GM21526 (cell line): ENCODE measurements at regions not wholly inside any gene's neighbourhood (a gene's known extent, or its start where the extent isn't known, plus 50 kb on each side); places are given as distances from the start of the nearest gene placed in this dataset.
"Not testable (repeated sequence)": the region's sequence is repeated elsewhere in the genome, so short reads cannot be mapped to it uniquely, and the experiment has no call there.

Experiments used
- ATAC-seq: cut with Tn5 transposase; IDR thresholded peaks from one replicate; pipeline ENCODE4 v1.9.1; 2021; ENCODE audit warnings: moderate library complexity; ENCODE audit not compliant: unreplicated experiment, low FRiP score

DNA sequence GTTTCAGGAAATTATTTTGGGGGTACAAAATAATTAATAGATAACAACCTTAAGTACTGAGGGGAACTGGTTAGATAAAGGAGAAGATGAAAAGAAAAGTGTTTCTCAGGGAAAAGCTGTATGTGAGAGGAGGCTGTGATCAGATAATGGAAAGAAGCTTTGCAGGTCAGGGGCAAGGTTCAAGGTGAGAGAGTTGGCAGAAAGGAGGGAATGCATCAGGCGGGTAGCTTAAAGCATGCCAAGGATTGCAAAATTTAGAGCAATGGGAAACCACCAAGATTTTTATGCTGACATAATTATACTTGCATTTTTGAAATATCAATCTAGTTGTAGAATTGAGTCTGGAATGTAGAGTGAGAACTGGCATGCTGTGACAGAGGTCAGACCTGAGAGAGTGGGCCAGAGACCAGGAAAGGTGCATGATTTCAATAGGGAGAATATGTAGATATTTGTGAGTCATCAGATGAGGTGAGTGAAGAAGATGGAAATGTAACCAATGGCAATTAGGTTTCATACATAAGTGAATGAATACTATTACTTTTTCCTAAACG lies 508.7 kb downstream of the TRIML1 start:
- ATAC-seq, result no peak

- no peak for ATAC-seq
These were observed 510.4 kb downstream of the TRIML1 start for GRCh38 chr4:188649635-188650034.

GRCh38 chr4:188650516-188650915 lies 511.3 kb downstream of the TRIML1 start:
- ATAC-seq, result no peak

DNA sequence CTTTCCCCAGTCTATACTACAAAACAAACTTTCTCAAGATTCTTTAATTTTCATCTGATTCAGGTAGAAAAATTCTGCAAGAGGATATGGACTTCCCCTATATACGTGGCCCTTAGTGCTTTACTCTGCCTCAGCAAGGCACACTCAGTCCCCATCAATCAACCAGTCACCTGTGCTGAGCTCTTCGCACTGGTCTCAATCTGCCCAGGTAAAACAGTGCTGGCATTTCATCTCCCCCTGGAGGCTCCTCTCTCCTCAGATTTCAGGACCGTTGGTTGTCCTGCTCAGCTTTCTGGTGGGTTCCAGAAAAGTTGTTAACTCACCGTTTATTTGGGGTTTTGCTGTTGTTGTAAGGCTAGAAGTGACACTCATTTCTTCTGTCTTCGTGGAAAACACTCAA lies 518.1 kb downstream of the TRIML1 start:
- ATAC-seq, result no peak

GRCh38 chr4:188658958-188659522 lies 519.8 kb downstream of the TRIML1 start:
- no peak for ATAC-seq

DNA sequence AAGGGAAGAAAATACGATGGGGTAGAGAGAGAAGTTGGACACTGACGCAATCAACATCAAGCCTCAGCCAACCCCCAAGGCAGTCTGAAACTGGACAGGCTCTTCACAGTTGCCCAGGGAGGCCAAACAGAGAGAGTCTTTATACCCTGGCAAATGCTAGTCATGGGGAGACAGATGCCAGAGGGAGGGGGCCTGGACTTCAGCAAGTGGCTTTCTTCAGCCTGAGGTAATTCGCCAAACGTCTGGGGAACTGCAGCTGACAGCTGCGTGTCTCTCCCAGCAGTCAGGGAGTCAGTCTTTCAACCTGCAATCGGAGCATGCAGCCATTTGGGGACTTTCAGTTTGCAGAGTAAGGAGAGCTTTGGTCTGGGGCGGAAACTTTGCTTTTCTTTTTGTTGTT lies 521.6 kb downstream of the TRIML1 start:
- ATAC-seq, result no peak

DNA sequence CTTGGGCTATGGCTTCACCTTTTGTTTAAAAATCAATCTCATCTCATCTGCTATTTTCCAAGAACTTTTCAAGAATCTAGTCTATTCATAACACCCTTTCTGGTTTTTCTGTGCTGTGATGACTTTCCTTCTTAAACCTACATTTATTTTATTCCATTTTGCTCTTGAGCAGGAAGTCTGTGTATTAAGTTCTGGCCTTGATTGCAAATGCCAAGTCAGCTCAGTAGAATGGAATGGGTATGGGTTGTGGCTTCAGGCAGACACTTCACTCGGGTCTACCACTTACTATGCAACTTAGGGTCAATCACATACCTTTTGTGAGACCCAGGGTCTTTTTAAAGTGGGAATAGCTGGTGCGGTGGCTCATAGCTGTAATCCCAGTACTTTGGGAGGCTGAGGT lies 522.3 kb downstream of the TRIML1 start:
- no peak for ATAC-seq

DNA sequence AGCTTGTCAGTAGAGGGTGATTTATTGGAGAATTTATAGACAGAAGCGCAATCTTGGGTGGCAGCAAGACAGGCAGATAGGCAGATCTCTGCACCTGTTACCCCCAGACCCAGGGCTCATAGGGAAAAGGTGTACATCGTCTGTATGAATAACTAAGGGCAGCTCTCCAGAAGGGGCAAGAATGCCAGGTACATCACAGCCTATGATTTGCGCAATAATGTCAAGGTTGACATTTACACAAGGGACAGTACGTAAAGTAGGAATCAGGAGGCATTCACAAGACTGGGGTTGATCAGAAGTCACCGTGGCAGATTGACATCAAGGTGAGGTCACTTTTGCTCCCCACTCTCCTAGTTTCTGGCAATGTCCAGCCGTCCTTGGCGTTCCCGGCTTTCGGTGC lies 524.1 kb downstream of the TRIML1 start:
- ATAC-seq, result no peak

DNA sequence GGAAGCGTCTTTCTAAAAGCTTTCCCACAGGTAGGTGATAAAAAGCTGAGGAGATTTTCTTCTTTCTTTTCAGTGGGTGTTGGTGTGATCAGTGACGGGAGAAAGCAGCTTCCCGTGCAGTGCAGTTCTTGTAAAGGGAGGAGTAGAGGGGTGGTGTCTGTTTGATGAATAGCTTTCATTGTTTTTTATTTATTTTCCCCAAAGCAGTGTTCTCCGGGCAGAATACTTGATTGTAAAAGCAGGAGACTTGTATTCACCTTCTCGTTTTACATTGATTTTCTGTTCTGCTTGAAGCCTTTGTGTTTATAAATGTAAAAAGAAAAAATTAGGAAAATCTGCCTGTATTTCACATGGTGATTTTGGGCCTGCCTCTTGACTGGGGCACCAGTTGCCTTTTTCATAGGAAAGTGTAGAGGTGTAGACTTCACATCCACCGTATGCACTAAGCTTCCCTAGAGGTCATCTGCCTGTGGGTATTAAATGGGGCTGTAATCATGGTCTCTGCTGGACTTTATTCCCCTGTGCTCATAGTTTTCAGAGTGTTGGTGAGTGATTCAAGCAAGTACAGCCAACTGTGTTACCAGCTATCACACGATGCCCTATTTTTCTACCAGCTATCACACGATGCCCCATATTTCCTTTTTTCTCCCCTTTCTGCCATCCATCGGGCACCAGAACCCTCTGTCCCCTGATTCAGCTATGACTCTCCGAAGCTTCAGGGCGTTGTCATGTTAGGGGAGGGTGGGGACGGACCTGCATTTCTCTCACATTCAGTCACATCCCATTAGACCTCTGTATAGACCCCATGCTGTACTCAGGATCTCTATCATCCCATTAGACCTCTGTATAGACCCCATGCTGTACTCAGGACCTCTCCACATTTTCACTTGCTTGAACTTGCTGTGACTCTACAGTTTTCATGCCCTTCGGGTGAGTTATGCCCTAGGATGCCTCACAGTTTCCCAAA lies 526.5 kb downstream of the TRIML1 start:
- ATAC-seq, result no peak

DNA sequence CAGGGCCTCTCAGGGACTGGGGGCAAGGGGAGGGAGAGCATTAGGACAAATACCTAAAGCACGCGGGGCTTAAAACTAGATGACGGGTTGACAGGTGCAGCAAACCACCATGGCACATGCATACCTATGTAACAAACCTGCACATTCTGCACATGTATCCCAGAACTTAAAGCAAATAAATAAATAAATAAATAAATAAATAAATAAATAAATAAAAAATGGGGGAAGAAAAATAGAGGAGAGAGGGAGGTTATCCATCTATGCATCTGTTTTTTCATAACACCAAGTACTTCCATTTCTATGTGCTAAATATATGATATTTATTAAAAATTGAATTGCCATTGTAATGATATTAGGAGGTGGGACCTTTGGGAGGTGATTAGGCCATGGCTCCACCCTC lies 539.5 kb downstream of the TRIML1 start:
- not testable (repeated sequence) for ATAC-seq

- no peak for ATAC-seq
These were observed 540.9 kb downstream of the TRIML1 start for GRCh38 chr4:188680004-188680666.

GRCh38 chr4:188680667-188681063 lies 541.4 kb downstream of the TRIML1 start:
- ATAC-seq, result no peak

GRCh38 chr4:188682321-188682720 lies 543.1 kb downstream of the TRIML1 start:
- ATAC-seq, result no peak

DNA sequence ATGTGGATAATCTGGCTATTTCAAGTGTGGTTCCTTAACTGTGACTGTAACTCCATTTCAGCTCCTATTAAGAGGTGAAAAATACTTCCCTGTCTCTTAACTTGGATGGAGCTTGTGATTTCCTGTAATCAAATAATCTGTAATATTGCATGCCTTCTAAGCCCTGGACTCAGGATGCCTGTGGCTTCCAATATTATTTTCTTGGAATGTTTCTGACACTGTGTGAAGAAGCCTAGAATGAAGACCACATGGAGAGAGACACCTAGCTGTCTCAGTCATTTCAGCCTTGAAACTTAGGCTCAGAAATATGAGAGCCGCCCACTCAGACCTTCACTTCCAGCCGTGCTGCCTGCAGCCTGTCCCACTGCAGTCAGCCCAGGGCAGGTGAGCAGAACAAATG lies 544.3 kb downstream of the TRIML1 start:
- no peak for ATAC-seq

- no peak for ATAC-seq
These were observed 549.7 kb downstream of the TRIML1 start for GRCh38 chr4:188688956-188689355.

DNA sequence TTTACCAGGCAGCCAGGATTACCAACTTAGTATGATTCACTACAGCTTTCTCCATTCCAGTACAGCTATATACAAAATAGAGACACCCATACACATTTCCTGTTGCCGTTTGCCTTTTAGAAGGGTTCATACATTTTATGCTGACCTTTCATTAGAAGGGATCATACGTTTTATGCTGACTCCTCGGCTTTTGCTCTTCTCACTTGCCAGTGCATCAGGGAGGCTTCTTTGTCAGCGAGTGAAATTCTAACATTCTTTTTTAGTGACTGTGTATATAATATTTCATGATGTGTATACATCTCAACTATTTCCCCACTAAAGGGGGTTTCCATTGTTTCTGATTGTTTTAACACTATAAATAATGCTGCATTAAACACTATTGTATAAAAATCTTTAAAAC lies 552.6 kb downstream of the TRIML1 start:
- no peak for ATAC-seq

GRCh38 chr4:188695261-188695660 lies 556.0 kb downstream of the TRIML1 start:
- ATAC-seq, result no peak

- ATAC-seq, result no peak
These were observed 558.0 kb downstream of the TRIML1 start for GRCh38 chr4:188697243-188697642.

- no peak for ATAC-seq
These were observed 562.7 kb downstream of the TRIML1 start for GRCh38 chr4:188701952-188702351.

DNA sequence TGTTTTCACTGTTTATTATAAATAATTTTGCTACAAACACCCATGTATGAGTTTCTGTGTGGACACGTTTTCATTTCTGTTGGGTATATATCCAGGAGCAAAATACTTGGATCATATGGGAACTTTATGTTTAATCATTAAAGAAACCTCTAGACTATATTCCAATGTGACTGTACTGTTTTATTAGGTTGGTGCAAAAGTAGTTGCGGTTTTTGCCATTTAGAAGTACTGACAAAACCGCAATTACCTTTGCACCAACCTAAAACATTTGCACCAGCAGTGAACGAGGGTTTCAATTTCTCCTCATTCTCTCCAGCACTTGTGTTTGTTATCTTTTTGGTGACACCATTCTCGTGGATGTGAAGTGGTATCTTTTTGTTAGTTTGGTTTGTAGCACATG lies 565.0 kb downstream of the TRIML1 start:
- ATAC-seq, result no peak

GRCh38 chr4:188707036-188707435 lies 567.8 kb downstream of the TRIML1 start:
- no peak for ATAC-seq
